CD14-positive monocyte (primary cell): ENCODE measurements at regions not wholly inside any gene's neighbourhood (a gene's known extent, or its start where the extent isn't known, plus 50 kb on each side); places are given as distances from the start of the nearest gene placed in this dataset.

ENCODE experiments used
- DNase-seq, 3 donors: peaks; one replicate each; pipeline ENCODE4 v3.0.0-alpha.2; 2011 to 2022
- H2AFZ ChIP-seq: 2 replicates; pipeline ENCODE4 v1.6.0; 2012; ENCODE audit warnings: mild to moderate bottlenecking, low read depth, low read length, inconsistent platforms; ENCODE audit not compliant: insufficient read depth, poor library complexity, severe bottlenecking
- H3K27ac ChIP-seq, 2 donors: 1 replicate in 1 of 2; 2 replicates in 1 of 2; pipeline ENCODE4 v1.5.1; 2012 to 2013; ENCODE audit warnings: low read length in 2 of 2, control low read depth in 1 of 2, inconsistent platforms in 1 of 2, low read depth in 1 of 2, mild to moderate bottlenecking in 1 of 2
- H3K27me3 ChIP-seq, 2 donors: one replicate each; pipeline versions ENCODE4 v1.6.0 to v1.6.1; 2011 to 2013; ENCODE audit warnings: low read length in 2 of 2; ENCODE audit not compliant: control insufficient read depth in 2 of 2, insufficient read depth in 2 of 2
- H3K36me3 ChIP-seq, 2 donors: replicated peaks in 1 of 2; 1 replicate in 1 of 2; 2 replicates in 1 of 2; pipeline versions ENCODE4 v1.5.1 to v1.6.1; 2012 to 2013; ENCODE audit warnings: low read length in 2 of 2, control low read depth in 1 of 2, inconsistent platforms in 1 of 2, mild to moderate bottlenecking in 1 of 2; ENCODE audit not compliant: insufficient read depth in 2 of 2, control insufficient read depth in 1 of 2
- H3K4me1 ChIP-seq, 2 donors: 1 replicate in 1 of 2; 2 replicates in 1 of 2; pipeline versions ENCODE4 v1.5.1 to v1.6.1; 2012 to 2013; ENCODE audit warnings: low read length in 2 of 2, control low read depth in 1 of 2, inconsistent platforms in 1 of 2, mild to moderate bottlenecking in 1 of 2, moderate library complexity in 1 of 2; ENCODE audit not compliant: insufficient read depth in 2 of 2, control insufficient read depth in 1 of 2
- H3K4me2 ChIP-seq: replicated peaks from 2 replicates; pipeline ENCODE3; 2012; ENCODE audit warnings: low read length, moderate library complexity, mild to moderate bottlenecking; ENCODE audit not compliant: poor library complexity, severe bottlenecking; ENCODE audit errors: extremely low read depth
- H3K4me3 ChIP-seq, 3 experiments: fragments of 200-600 bp in 1 of 3; sonication (generic) in 1 of 3; replicated peaks in 1 of 3; 1 replicate in 2 of 3; 2 replicates in 1 of 3; pipeline ENCODE4 v1.5.1; 2011 to 2013; ENCODE audit warnings: low read length in 3 of 3, mild to moderate bottlenecking in 3 of 3, control low read depth in 2 of 3, low read depth in 2 of 3, inconsistent platforms in 1 of 3, moderate library complexity in 1 of 3
- H3K79me2 ChIP-seq: 2 replicates; pipeline ENCODE4 v1.6.0; 2012; ENCODE audit warnings: mild to moderate bottlenecking, control low read depth, inconsistent platforms, low read length, moderate library complexity; ENCODE audit not compliant: insufficient read depth
- H3K9ac ChIP-seq: 2 replicates; pipeline ENCODE4 v1.6.0; 2017; ENCODE audit warnings: low read length, mild to moderate bottlenecking; ENCODE audit not compliant: insufficient read depth, poor library complexity, severe bottlenecking
- H3K9me3 ChIP-seq, 2 donors: replicated peaks in 1 of 2; 1 replicate in 1 of 2; 2 replicates in 1 of 2; pipeline versions ENCODE4 v1.5.1 to v1.6.1; 2012 to 2013; ENCODE audit warnings: low read length in 2 of 2, control low read depth in 1 of 2; ENCODE audit not compliant: control insufficient read depth in 1 of 2, insufficient read depth in 1 of 2
- H4K20me1 ChIP-seq: 2 replicates; pipeline ENCODE4 v1.6.0; 2012; ENCODE audit warnings: mild to moderate bottlenecking, low read length, control low read depth, moderate library complexity; ENCODE audit not compliant: insufficient read depth
- H3K27ac Mint-ChIP-seq, 7 donors: one replicate each; pipeline ENCODE4 v1.8.0; 2020; ENCODE audit warnings: mild to moderate bottlenecking in 7 of 7, mixed read lengths in 7 of 7, moderate library complexity in 6 of 7, inconsistent platforms in 2 of 7
- H3K27me3 Mint-ChIP-seq, 3 donors: one replicate each; pipeline ENCODE4 v1.8.0; 2021 to 2022; ENCODE audit warnings: low read depth in 3 of 3, mild to moderate bottlenecking in 3 of 3, mixed read lengths in 3 of 3, moderate library complexity in 3 of 3, inconsistent platforms in 1 of 3
- H3K36me3 Mint-ChIP-seq, 2 donors: one replicate each; pipeline ENCODE4 v1.8.0; 2020; ENCODE audit warnings: mixed read lengths in 2 of 2, inconsistent platforms in 1 of 2, mild to moderate bottlenecking in 1 of 2
- H3K4me1 Mint-ChIP-seq: one replicate; pipeline ENCODE4 v1.8.0; 2020; ENCODE audit warnings: mild to moderate bottlenecking, mixed read lengths
- H3K4me3 Mint-ChIP-seq, 2 donors: one replicate each; pipeline ENCODE4 v1.8.0; 2020; ENCODE audit warnings: mild to moderate bottlenecking in 2 of 2, mixed read lengths in 2 of 2, moderate library complexity in 1 of 2
- H3K9me3 Mint-ChIP-seq, 7 donors: one replicate each; pipeline ENCODE4 v1.8.0; 2020 to 2022; ENCODE audit warnings: mixed read lengths in 7 of 7, mild to moderate bottlenecking in 6 of 7, moderate library complexity in 6 of 7, inconsistent platforms in 2 of 7
- WGBS: methylation state at CpG from one replicate; pipeline ENCODE4 v1.1.5; 2013; ENCODE audit warnings: missing lambda C conversion rate; ENCODE audit not compliant: insufficient coverage; 5-methylcytosine and 5-hydroxymethylcytosine counted together
- intact Hi-C, 2 donors: fragments of 100-400 bp; cut with micrococcal nuclease; formaldehyde crosslinking; loops; one replicate each; pipeline versions ENCODE4 v1.15.0 to v1.15.1; 2023
- TF ChIP-seq, protein P1 (sequence below): fragments of 200-600 bp; IDR thresholded peaks from one replicate; pipeline ENCODE4 v1.8.0; 2022; ENCODE audit warnings: antibody characterized with exemption, mild to moderate bottlenecking

DNA sequence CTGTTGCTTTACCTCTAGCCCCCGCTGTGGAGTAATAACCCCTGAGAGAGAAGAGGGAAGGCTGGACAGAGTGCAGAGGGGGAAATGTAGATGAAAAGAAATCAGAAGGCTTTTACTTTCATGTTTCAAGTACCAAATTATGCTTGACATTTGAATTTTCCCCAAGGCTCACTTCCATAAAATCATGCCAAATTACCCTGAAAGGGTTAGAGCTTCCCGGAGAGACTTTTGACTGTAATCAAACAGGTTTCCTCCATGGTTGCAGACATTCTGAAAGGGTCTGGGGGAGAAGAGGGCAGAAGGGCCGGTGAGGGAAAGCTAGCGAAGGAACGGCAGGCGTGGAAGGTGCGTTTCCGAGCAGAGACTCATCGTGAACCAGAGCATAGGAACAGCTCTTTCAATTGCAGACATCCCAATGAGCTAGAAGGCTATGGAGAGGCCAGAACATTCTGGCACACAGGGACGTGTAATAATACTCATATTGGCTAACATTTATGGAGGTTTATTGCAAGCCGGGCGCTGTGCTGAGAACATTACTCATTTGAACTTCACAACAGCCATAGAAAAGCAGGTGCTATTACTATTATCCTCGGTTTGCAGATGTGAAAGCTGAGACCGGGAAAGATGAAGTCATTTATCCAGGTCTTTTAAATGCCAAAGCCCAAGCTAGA lies 620.8 kb upstream of the AUTS2 start:
- H3K4me2 ChIP-seq: no peak overlapping the region
- no peaks in the 10 kb centered on the region for H3K79me2 ChIP-seq
- H3K27ac Mint-ChIP-seq: peak overlapping the region in 1 of 7 donors; percentile 11
- peaks cover 0 to 2% (median 0%) of the 10 kb centered on the region in 3 donors for H3K27me3 Mint-ChIP-seq
- H4K20me1 ChIP-seq: no peaks in the 10 kb centered on the region
- intact Hi-C loops: no loop called here
- H3K4me3 ChIP-seq: no peak overlapping the region
- no peaks in the 10 kb centered on the region for H3K27me3 ChIP-seq
- no peak overlapping the region for H3K4me3 Mint-ChIP-seq
- peaks cover 26 to 34% of the 10 kb centered on the region in 2 donors for H3K9me3 ChIP-seq
- no peaks in the 10 kb centered on the region for H3K4me1 Mint-ChIP-seq
- no peak overlapping the region for H2AFZ ChIP-seq
- H3K27ac ChIP-seq: no peak overlapping the region
- H3K36me3 ChIP-seq: no peaks in the 10 kb centered on the region
- 100% methylated on average over 1 of the region's 14 CpGs for WGBS
- TF ChIP-seq, protein P1, sequence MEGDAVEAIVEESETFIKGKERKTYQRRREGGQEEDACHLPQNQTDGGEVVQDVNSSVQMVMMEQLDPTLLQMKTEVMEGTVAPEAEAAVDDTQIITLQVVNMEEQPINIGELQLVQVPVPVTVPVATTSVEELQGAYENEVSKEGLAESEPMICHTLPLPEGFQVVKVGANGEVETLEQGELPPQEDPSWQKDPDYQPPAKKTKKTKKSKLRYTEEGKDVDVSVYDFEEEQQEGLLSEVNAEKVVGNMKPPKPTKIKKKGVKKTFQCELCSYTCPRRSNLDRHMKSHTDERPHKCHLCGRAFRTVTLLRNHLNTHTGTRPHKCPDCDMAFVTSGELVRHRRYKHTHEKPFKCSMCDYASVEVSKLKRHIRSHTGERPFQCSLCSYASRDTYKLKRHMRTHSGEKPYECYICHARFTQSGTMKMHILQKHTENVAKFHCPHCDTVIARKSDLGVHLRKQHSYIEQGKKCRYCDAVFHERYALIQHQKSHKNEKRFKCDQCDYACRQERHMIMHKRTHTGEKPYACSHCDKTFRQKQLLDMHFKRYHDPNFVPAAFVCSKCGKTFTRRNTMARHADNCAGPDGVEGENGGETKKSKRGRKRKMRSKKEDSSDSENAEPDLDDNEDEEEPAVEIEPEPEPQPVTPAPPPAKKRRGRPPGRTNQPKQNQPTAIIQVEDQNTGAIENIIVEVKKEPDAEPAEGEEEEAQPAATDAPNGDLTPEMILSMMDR: no peak
- H3K4me1 ChIP-seq: no peaks in the 10 kb centered on the region
- no peak overlapping the region for H3K9ac ChIP-seq
- DNase-seq: no peak
- H3K9me3 Mint-ChIP-seq: peaks cover 10 to 29% (median 15%) of the 10 kb centered on the region in 7 donors
- H3K36me3 Mint-ChIP-seq: no peaks in the 10 kb centered on the region

GRCh38 chr7:68978710-68979109 lies 619.6 kb upstream of the AUTS2 start:
- Histone ChIP-seq H2AFZ (no peak overlapping the region), H3K4me1 (no peaks in the 10 kb centered on the region), H4K20me1 (no peaks in the 10 kb centered on the region), H3K4me3 (no peak overlapping the region), H3K36me3 (no peaks in the 10 kb centered on the region), H3K9me3 (peaks cover 19 to 31% of the 10 kb centered on the region in 2 donors), H3K27me3 (no peaks in the 10 kb centered on the region), H3K79me2 (no peaks in the 10 kb centered on the region), H3K4me2 (no peak overlapping the region), H3K9ac (no peak overlapping the region), H3K27ac (no peak overlapping the region)
- Mint-ChIP-seq H3K4me3 (no peak overlapping the region), H3K9me3 (peaks cover 7 to 23% (median 14%) of the 10 kb centered on the region in 7 donors), H3K4me1 (no peaks in the 10 kb centered on the region), H3K27ac (no peak overlapping the region), H3K27me3 (peaks cover 0 to 2% (median 0%) of the 10 kb centered on the region in 3 donors), H3K36me3 (no peaks in the 10 kb centered on the region)
- TF ChIP-seq, protein P1: no peak
- DNase-seq: no peak
- intact Hi-C loops: no loop called here
- WGBS: no CpG with 5 or more reads among the region's 4 CpGs
